H1 (cell line): ENCODE measurements at regions not wholly inside any gene's neighbourhood (a gene's known extent, or its start where the extent isn't known, plus 50 kb on each side); places are given as distances from the start of the nearest gene placed in this dataset.

Experiments
- BRCA1 ChIP-seq: IDR thresholded peaks from 2 replicates; pipeline ENCODE4 v1.6.1; 2012; ENCODE audit warnings: low read depth, low read length, improper control_type of control experiment
- MAFK ChIP-seq: IDR thresholded peaks from 2 replicates; pipeline ENCODE4 v1.6.1; 2012; ENCODE audit warnings: low read depth, mild to moderate bottlenecking, improper control_type of control experiment, low read length
- POLR2A ChIP-seq, 2 experiments: IDR thresholded peaks; 1 replicate in 1 of 2; 2 replicates in 1 of 2; pipeline ENCODE4 v1.6.1; 2011; ENCODE audit warnings: low read depth in 2 of 2, low read length in 2 of 2, mild to moderate bottlenecking in 2 of 2; ENCODE audit errors: control extremely low read depth in 1 of 2
- POLR2AphosphoS5 ChIP-seq: IDR thresholded peaks from 2 replicates; pipeline ENCODE4 v1.6.1; 2011; ENCODE audit warnings: low read depth, low read length
- TF ChIP-seq, protein P1 (sequence below), 3 experiments: IDR thresholded peaks; 1 replicate in 2 of 3; 2 replicates in 1 of 3; pipeline versions ENCODE4 v1.5.1 to v1.6.1; 2011; ENCODE audit warnings: low read length in 3 of 3, mild to moderate bottlenecking in 3 of 3, inconsistent platforms in 2 of 3, low read depth in 1 of 3, moderate library complexity in 1 of 3; ENCODE audit not compliant: insufficient read depth in 1 of 3; ENCODE audit errors: control extremely low read depth in 1 of 3
- TF ChIP-seq, protein P2 (sequence below): IDR thresholded peaks from 2 replicates; pipeline ENCODE4 v1.6.1; 2011; ENCODE audit warnings: low read depth, mild to moderate bottlenecking, low read length; ENCODE audit not compliant: insufficient read depth

GRCh38 chr14:65168840-65169239 is 66.5 kb upstream of the MAX start:
- TF ChIP-seq, protein P1, sequence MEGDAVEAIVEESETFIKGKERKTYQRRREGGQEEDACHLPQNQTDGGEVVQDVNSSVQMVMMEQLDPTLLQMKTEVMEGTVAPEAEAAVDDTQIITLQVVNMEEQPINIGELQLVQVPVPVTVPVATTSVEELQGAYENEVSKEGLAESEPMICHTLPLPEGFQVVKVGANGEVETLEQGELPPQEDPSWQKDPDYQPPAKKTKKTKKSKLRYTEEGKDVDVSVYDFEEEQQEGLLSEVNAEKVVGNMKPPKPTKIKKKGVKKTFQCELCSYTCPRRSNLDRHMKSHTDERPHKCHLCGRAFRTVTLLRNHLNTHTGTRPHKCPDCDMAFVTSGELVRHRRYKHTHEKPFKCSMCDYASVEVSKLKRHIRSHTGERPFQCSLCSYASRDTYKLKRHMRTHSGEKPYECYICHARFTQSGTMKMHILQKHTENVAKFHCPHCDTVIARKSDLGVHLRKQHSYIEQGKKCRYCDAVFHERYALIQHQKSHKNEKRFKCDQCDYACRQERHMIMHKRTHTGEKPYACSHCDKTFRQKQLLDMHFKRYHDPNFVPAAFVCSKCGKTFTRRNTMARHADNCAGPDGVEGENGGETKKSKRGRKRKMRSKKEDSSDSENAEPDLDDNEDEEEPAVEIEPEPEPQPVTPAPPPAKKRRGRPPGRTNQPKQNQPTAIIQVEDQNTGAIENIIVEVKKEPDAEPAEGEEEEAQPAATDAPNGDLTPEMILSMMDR (IDR thresholded peaks at IDR 0.05; ENCODE audit: control extremely low read depth in 1 of 3, insufficient read depth in 1 of 3, low read depth in 1 of 3, low read length in 3 of 3) = no peak
- no peak for TF ChIP-seq POLR2A (IDR thresholded peaks at IDR 0.05; ENCODE audit: control extremely low read depth in 1 of 2, low read depth in 2 of 2, low read length in 2 of 2)
- TF ChIP-seq POLR2AphosphoS5 = no peak
- TF ChIP-seq BRCA1 = no peak
- TF ChIP-seq, protein P2, sequence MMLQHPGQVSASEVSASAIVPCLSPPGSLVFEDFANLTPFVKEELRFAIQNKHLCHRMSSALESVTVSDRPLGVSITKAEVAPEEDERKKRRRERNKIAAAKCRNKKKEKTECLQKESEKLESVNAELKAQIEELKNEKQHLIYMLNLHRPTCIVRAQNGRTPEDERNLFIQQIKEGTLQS = no peak
- no peak for TF ChIP-seq MAFK
